ENCODE measurements at regions not wholly inside any gene's neighbourhood (a gene's known extent, or its start where the extent isn't known, plus 50 kb on each side); places are given as distances from the start of the nearest gene placed in this dataset.
"Not testable (repeated sequence)": the region's sequence is repeated elsewhere in the genome, so short reads cannot be mapped to it uniquely, and the experiment has no call there.

GRCh38 chr3:72660270-72661114 is 187.8 kb downstream of the SHQ1 start:
- no peak for DNase-seq

- no peak for DNase-seq
Observed at GRCh38 chr3:72659596-72659995, 188.6 kb downstream of the SHQ1 start.

GRCh38 chr3:72659188-72659587 is 189.1 kb downstream of the SHQ1 start:
- no peak for DNase-seq

- DNase-seq = no peak
Observed at GRCh38 chr3:72658466-72659100, 189.7 kb downstream of the SHQ1 start.

GRCh38 chr3:72657666-72658065 is 190.6 kb downstream of the SHQ1 start:
- peak; percentile 67 for DNase-seq

GRCh38 chr3:72655723-72656122 is 192.5 kb downstream of the SHQ1 start:
- DNase-seq = no peak

GRCh38 chr3:72655131-72655551 is 193.1 kb downstream of the SHQ1 start:
- DNase-seq = peak; percentile 7

- DNase-seq = no peak
Observed at GRCh38 chr3:72652395-72652794, 195.8 kb downstream of the SHQ1 start.

GRCh38 chr3:72651498-72651897 is 196.7 kb downstream of the SHQ1 start:
- no peak for DNase-seq

- no peak for DNase-seq
Observed at GRCh38 chr3:72646263-72646662, 202.0 kb downstream of the SHQ1 start.

GRCh38 chr3:72643635-72644034 is 204.6 kb downstream of the SHQ1 start:
- DNase-seq = not testable (repeated sequence)

GRCh38 chr3:72641684-72642083 is 206.6 kb downstream of the SHQ1 start:
- DNase-seq = no peak

- no peak for DNase-seq
Observed at GRCh38 chr3:72641072-72641471, 207.2 kb downstream of the SHQ1 start.

GRCh38 chr3:72636969-72637597 is 211.2 kb downstream of the SHQ1 start:
- DNase-seq = no peak

- DNase-seq = no peak
Observed at GRCh38 chr3:72635551-72635950, 212.7 kb downstream of the SHQ1 start.

- DNase-seq = no peak
Observed at GRCh38 chr3:72634128-72634527, 214.1 kb downstream of the SHQ1 start.

- no peak for DNase-seq
Observed at GRCh38 chr3:72633534-72633933, 214.7 kb downstream of the SHQ1 start.

- no peak for DNase-seq
Observed at GRCh38 chr3:72633121-72633520, 215.1 kb downstream of the SHQ1 start.

GRCh38 chr3:72632129-72632528 is 216.1 kb downstream of the SHQ1 start:
- no peak for DNase-seq

- DNase-seq = no peak
Observed at GRCh38 chr3:72630969-72631344, 217.3 kb downstream of the SHQ1 start.

- no peak for DNase-seq
Observed at GRCh38 chr3:72630327-72630968, 217.8 kb downstream of the SHQ1 start.

- DNase-seq = no peak
Observed at GRCh38 chr3:72629191-72629631, 219.0 kb downstream of the SHQ1 start.

- no peak for DNase-seq
Observed at GRCh38 chr3:72628065-72628464, 220.2 kb downstream of the SHQ1 start.

All from CD4-positive, alpha-beta T cell treated with Interleukin-17A for 4 hours (primary cell).